IgD-negative memory B cell (primary cell): ENCODE measurements at regions not wholly inside any gene's neighbourhood (a gene's known extent, or its start where the extent isn't known, plus 50 kb on each side); places are given as distances from the start of the nearest gene placed in this dataset.

Experiments
- H3K27ac Mint-ChIP-seq, 3 donors: one replicate each; pipeline ENCODE4 v1.8.0; 2020 to 2022; ENCODE audit warnings: mild to moderate bottlenecking in 3 of 3, mixed read lengths in 3 of 3, moderate library complexity in 1 of 3
- H3K27me3 Mint-ChIP-seq: one replicate; pipeline ENCODE4 v1.8.0; 2021; ENCODE audit warnings: mixed read lengths
- H3K36me3 Mint-ChIP-seq: one replicate; pipeline ENCODE4 v1.8.0; 2020; ENCODE audit warnings: mild to moderate bottlenecking, mixed read lengths
- H3K4me1 Mint-ChIP-seq, 3 donors: one replicate each; pipeline ENCODE4 v1.8.0; 2020 to 2022; ENCODE audit warnings: mixed read lengths in 3 of 3, mild to moderate bottlenecking in 1 of 3
- H3K4me3 Mint-ChIP-seq, 4 donors: one replicate each; pipeline ENCODE4 v1.8.0; 2020 to 2022; ENCODE audit warnings: mild to moderate bottlenecking in 4 of 4, mixed read lengths in 4 of 4, moderate library complexity in 3 of 4
- H3K9me3 Mint-ChIP-seq, 3 donors: one replicate each; pipeline ENCODE4 v1.8.0; 2020 to 2021; ENCODE audit warnings: mixed read lengths in 3 of 3, mild to moderate bottlenecking in 1 of 3

DNA sequence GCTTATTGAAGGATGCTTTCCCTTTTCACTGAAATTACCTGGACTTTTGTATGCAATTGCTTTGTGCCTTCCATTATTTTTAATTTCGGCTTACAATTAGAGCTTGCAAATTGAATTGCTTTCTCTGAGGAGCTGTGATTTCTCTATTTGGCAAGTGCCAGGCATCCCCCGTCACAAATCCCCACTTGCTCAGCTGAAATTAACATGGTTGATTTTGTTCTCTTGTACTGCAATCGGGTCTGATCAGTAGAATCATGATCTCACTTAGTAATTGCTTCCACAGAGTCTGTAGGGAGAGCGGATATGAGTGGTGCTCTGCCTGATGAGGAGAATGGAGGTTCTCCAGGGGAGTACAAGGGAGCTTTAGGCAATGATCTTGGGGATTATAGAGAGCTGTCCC lies 495.5 kb upstream of the SGCD start:
- no peaks in the 10 kb centered on the region for H3K27me3 Mint-ChIP-seq
- H3K27ac Mint-ChIP-seq: no peak overlapping the region

GRCh38 chr5:155833287-155833686 lies 493.7 kb upstream of the SGCD start:
- no peaks in the 10 kb centered on the region for H3K36me3 Mint-ChIP-seq
- no peaks in the 10 kb centered on the region for H3K27me3 Mint-ChIP-seq
- no peak overlapping the region for H3K4me3 Mint-ChIP-seq
- H3K9me3 Mint-ChIP-seq: no peaks in the 10 kb centered on the region
- no peak overlapping the region for H3K27ac Mint-ChIP-seq
- no peaks in the 10 kb centered on the region for H3K4me1 Mint-ChIP-seq

More for the DNA sequence above, 495.5 kb upstream of the SGCD start:
- H3K4me3 Mint-ChIP-seq: no peak overlapping the region
- no peaks in the 10 kb centered on the region for H3K9me3 Mint-ChIP-seq
- no peaks in the 10 kb centered on the region for H3K4me1 Mint-ChIP-seq
- H3K36me3 Mint-ChIP-seq: no peaks in the 10 kb centered on the region

GRCh38 chr5:155834271-155834975 lies 492.5 kb upstream of the SGCD start:
- Mint-ChIP-seq H3K27me3 (no peaks in the 10 kb centered on the region), H3K9me3 (no peaks in the 10 kb centered on the region), H3K4me3 (peak overlapping the region in 1 of 4 donors; percentile 43), H3K4me1 (no peaks in the 10 kb centered on the region), H3K27ac (no peak overlapping the region), H3K36me3 (no peaks in the 10 kb centered on the region)

DNA sequence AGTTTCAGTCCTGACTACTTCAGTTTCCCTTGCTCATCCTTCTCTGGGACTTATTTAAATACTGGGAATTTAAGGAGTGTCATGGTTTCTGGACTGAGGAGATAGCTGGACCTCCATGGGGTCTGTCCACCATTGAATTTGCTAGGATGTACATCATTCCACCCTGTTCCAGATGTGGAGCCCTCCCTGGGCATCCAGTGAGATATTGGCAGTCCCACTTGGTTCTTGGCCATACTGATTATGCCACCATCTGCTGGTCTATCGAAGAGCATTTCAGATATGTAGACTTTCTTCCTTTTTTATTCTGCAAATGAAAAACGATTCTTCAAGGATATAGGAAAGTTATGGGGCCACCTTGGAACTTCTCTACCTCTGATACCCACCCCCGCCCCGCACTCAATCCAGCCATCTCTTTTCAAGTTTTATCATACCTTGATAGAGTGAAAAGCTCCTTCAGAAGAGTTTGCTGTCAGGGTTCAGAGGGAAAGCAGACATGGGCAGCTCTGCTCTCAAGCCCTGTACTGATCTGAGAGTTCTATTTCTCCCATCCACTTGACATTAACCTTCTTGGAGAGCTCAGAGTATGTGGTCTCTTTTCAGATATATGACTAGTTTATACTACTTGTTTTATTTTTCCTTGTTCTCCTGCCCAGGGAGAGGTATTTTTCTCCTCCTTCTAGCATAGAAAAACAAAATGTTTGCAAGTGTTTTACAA lies 490.7 kb upstream of the SGCD start:
- Mint-ChIP-seq H3K27me3 (no peaks in the 10 kb centered on the region), H3K4me1 (no peaks in the 10 kb centered on the region), H3K27ac (peak overlapping the region in 1 of 3 donors; percentile 39), H3K9me3 (no peaks in the 10 kb centered on the region), H3K4me3 (no peak overlapping the region), H3K36me3 (no peaks in the 10 kb centered on the region)

DNA sequence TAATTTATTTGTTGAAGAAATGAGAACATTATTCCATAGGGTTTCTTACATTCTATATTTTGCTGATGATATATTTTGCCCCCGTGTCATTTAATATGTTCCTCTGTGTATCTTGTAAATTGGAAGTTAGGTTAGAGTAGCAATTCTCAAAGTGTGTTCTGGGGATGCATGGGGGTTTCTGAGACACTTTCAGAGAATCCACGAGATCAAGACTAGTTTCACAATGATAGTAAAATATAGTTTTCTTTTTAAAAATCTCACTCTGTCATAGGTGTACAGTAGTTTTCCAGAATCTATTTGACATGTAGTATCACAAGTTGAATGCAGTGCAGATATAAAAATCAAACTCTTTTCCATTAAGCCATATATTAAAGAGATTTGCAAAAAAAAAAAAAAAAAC lies 488.6 kb upstream of the SGCD start:
- no peaks in the 10 kb centered on the region for H3K36me3 Mint-ChIP-seq
- H3K27me3 Mint-ChIP-seq: peaks cover 2% of the 10 kb centered on the region
- H3K4me3 Mint-ChIP-seq: no peak overlapping the region
- H3K27ac Mint-ChIP-seq: no peak overlapping the region
- no peaks in the 10 kb centered on the region for H3K9me3 Mint-ChIP-seq
- no peaks in the 10 kb centered on the region for H3K4me1 Mint-ChIP-seq

- no peak overlapping the region for H3K27ac Mint-ChIP-seq
- no peaks in the 10 kb centered on the region for H3K9me3 Mint-ChIP-seq
- no peaks in the 10 kb centered on the region for H3K36me3 Mint-ChIP-seq
Measured at GRCh38 chr5:155839251-155840037, 487.5 kb upstream of the SGCD start.

DNA sequence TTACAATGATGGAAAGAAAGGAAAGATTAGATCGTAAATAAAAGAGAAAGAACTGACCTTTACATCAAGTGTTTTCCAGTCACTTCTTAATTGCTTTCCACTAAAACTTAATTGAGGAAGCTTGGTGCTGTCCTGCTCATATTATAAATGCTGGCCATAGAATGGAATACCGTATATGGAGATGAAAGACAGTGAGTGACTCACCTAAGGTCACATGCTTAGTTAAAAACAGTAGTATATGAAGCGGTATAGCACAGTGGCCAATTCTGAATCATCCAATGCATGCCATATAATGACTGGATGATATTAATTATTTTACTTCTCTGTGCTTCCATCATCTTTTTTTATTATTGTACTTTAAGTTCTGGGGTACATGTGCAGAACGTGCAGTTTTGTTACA lies 482.4 kb upstream of the SGCD start:
- H3K36me3 Mint-ChIP-seq: no peaks in the 10 kb centered on the region
- peaks cover 2% of the 10 kb centered on the region for H3K27me3 Mint-ChIP-seq
- no peaks in the 10 kb centered on the region for H3K9me3 Mint-ChIP-seq
- H3K4me1 Mint-ChIP-seq: no peaks in the 10 kb centered on the region
- no peak overlapping the region for H3K27ac Mint-ChIP-seq
- H3K4me3 Mint-ChIP-seq: no peak overlapping the region

More at GRCh38 chr5:155839251-155840037, 487.5 kb upstream of the SGCD start:
- no peak overlapping the region for H3K4me3 Mint-ChIP-seq
- peaks cover 2% of the 10 kb centered on the region for H3K27me3 Mint-ChIP-seq
- no peaks in the 10 kb centered on the region for H3K4me1 Mint-ChIP-seq

DNA sequence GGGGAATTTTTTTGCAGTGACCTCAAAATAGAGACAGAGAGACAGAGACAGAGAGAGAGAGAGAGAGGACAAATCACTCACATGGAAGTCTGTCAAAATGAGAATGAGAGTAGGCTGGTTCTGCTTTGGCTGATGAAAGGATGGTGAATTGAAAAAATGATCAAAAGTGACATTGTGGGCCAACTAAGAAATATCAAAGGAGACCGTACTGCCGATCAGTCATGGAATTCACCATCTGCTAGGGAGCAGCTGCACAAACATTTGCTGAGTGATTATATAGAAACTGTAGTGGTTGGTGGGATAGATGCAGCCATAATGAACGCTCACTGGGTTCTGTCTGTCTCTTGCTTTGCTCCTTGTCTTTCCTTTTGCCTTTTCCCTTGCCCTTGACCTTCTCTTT lies 476.6 kb upstream of the SGCD start:
- peaks cover 3% of the 10 kb centered on the region for H3K36me3 Mint-ChIP-seq
- H3K4me3 Mint-ChIP-seq: no peak overlapping the region
- H3K27me3 Mint-ChIP-seq: peaks cover 3% of the 10 kb centered on the region
- H3K27ac Mint-ChIP-seq: no peak overlapping the region
- no peaks in the 10 kb centered on the region for H3K4me1 Mint-ChIP-seq
- peaks cover 0 to 5% (median 2%) of the 10 kb centered on the region in 3 donors for H3K9me3 Mint-ChIP-seq

- H3K27me3 Mint-ChIP-seq: no peaks in the 10 kb centered on the region
- no peak overlapping the region for H3K27ac Mint-ChIP-seq
- peaks cover 0 to 4% (median 0%) of the 10 kb centered on the region in 3 donors for H3K9me3 Mint-ChIP-seq
- H3K4me1 Mint-ChIP-seq: no peaks in the 10 kb centered on the region
- no peaks in the 10 kb centered on the region for H3K36me3 Mint-ChIP-seq
- no peak overlapping the region for H3K4me3 Mint-ChIP-seq
Measured at GRCh38 chr5:155866971-155867370, 460.0 kb upstream of the SGCD start.

DNA sequence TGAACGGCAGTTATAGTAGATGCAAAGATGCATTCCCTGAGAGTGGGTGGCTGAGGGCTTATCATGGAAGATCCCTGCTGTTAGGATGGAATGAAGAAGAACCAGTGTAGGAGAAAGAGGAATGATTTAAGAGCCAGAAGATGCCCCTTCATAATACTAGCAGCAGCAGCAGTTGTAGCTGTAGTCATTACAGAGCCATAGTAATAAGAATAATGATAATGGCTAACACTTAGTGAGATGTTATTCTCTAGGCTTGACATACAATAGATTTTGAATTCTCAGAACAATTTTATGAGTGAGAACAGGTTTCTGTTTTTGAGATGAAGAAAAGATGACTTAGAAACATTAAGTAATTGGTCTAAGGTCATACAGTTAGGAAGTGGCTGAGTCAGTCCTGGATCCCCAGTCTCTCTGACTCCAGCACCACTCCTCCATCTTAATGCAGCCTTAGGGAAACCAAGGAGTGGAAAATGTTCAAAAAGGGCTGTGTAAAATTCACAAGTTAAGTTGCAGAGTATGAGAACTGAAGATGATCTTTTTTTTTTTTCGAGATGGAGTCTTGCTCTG lies 459.4 kb upstream of the SGCD start:
- no peaks in the 10 kb centered on the region for H3K36me3 Mint-ChIP-seq
- H3K4me3 Mint-ChIP-seq: no peak overlapping the region
- no peak overlapping the region for H3K27ac Mint-ChIP-seq
- H3K27me3 Mint-ChIP-seq: no peaks in the 10 kb centered on the region
- no peaks in the 10 kb centered on the region for H3K4me1 Mint-ChIP-seq
- peaks cover 0 to 4% (median 0%) of the 10 kb centered on the region in 3 donors for H3K9me3 Mint-ChIP-seq

DNA sequence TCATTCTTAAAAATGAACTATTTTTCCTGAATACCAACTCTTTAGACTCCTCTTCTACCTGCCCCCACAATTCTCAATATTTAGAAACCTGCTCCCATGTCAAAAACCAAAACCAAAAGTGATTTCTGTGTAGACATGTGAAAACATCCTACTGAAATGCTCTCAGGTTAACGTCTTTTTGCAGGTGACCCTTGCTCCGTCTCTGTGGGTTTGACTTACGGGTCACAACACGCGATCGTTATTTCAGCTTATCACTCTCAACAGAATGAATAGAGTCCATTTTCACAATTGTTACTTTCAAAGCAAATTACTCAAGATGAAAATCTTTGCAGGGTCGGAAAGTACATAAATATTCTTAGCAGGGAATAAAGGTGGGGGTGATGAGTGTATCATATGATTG lies 456.3 kb upstream of the SGCD start:
- Mint-ChIP-seq H3K36me3 (no peaks in the 10 kb centered on the region), H3K9me3 (peaks cover 0 to 2% (median 0%) of the 10 kb centered on the region in 3 donors), H3K27me3 (no peaks in the 10 kb centered on the region), H3K4me3 (no peak overlapping the region), H3K4me1 (no peaks in the 10 kb centered on the region), H3K27ac (no peak overlapping the region)

GRCh38 chr5:155871623-155872022 lies 455.3 kb upstream of the SGCD start:
- Mint-ChIP-seq H3K27ac (no peak overlapping the region), H3K4me1 (no peaks in the 10 kb centered on the region), H3K9me3 (peaks cover 0 to 2% (median 0%) of the 10 kb centered on the region in 3 donors), H3K36me3 (no peaks in the 10 kb centered on the region), H3K27me3 (no peaks in the 10 kb centered on the region), H3K4me3 (no peak overlapping the region)

- H3K36me3 Mint-ChIP-seq: no peaks in the 10 kb centered on the region
- H3K4me3 Mint-ChIP-seq: no peak overlapping the region
- H3K27me3 Mint-ChIP-seq: no peaks in the 10 kb centered on the region
- peaks cover 0 to 2% (median 0%) of the 10 kb centered on the region in 3 donors for H3K9me3 Mint-ChIP-seq
- H3K27ac Mint-ChIP-seq: no peak overlapping the region
- no peaks in the 10 kb centered on the region for H3K4me1 Mint-ChIP-seq
Measured at GRCh38 chr5:155872629-155873220, 454.2 kb upstream of the SGCD start.

DNA sequence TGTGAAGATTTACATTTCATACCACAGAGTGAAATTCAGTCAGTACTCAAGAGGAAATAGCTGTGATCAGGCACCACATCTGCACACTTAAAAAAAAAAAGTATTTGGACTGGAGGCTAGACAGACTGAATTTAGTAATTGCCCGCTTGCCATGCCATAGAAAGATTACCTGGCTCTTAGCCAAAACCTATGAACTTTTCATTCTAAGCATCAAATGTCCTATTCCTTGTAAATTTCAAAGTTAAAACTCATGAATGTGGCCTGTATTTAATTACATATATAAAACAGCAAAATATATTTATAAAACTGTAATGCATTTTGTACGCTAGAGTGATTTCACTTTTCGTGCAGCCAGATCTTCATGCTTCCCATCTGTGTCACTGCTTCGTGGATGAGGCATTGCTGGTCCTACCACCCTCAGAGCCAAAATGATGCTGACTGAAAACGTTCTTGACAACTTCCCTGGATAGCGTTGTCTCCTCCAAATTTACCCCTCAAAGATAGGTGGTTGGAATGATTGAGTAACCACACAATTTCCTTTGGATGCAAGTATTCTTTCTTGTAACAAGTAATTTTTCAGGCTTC lies 447.9 kb upstream of the SGCD start:
- H3K9me3 Mint-ChIP-seq: no peaks in the 10 kb centered on the region
- no peak overlapping the region for H3K4me3 Mint-ChIP-seq
- H3K27me3 Mint-ChIP-seq: no peaks in the 10 kb centered on the region
- no peak overlapping the region for H3K27ac Mint-ChIP-seq
- H3K4me1 Mint-ChIP-seq: no peaks in the 10 kb centered on the region
- no peaks in the 10 kb centered on the region for H3K36me3 Mint-ChIP-seq
